Right renal pelvis (tissue), 4 donors: ENCODE measurements at regions not wholly inside any gene's neighbourhood (a gene's known extent, or its start where the extent isn't known, plus 50 kb on each side); places are given as distances from the start of the nearest gene placed in this dataset.

Experiments
- DNase-seq, 4 donors: peaks; one replicate each; pipeline ENCODE4 v3.0.0-alpha.2; 2013; ENCODE audit warnings: low read depth in 4 of 4, low spot score in 3 of 4, missing footprints in 1 of 4

GRCh38 chr6:127032971-127033370 lies 85.5 kb upstream of the RSPO3 start:
- no peak for DNase-seq

DNA sequence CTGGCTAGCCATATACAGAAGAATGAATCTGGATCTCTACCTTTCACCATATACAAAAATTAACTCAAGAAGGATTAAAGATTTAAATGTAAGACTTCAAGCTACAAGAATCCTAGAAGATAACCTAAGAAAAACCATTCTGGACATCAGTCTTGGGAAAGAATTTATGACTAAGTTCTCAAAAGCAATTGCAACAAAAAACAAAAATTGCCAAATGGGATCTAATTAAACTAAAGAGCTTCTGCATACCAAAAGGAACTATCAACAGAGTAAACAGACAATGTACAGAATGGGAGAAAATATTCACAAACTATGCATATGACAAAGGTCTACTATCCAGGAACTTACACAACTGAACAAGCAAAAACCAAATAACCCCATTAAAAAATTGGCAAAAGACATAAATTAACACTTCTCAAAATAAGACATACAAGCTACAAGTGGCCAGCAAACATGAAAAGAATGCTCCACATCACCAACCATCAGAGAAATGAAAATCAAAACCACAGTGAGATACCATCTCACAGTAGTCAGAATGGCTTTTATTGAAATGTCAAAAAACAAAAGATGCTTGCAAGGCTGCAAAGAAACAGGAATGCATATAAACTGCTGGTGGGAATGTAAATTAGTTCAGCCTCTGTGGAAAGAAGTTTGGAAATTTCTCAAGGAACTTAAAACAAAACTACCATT lies 66.8 kb upstream of the RSPO3 start:
- DNase-seq = no peak

GRCh38 chr6:127053032-127053874 lies 65.2 kb upstream of the RSPO3 start:
- no peak for DNase-seq

- DNase-seq = no peak
Measured at GRCh38 chr6:127053875-127054235, 64.6 kb upstream of the RSPO3 start.

GRCh38 chr6:127058027-127058426 lies 60.4 kb upstream of the RSPO3 start:
- no peak for DNase-seq

GRCh38 chr6:127058936-127059335 lies 59.5 kb upstream of the RSPO3 start:
- no peak for DNase-seq
